LNCaP clone FGC (cell line): ENCODE measurements at regions not wholly inside any gene's neighbourhood (a gene's known extent, or its start where the extent isn't known, plus 50 kb on each side); places are given as distances from the start of the nearest gene placed in this dataset.
A peak's percentile ranks its signal among the peaks of the same experiment; 100 is the strongest.

ENCODE experiments used
- DNase-seq: peaks from one replicate; pipeline ENCODE4 v3.0.0-alpha.2; 2011; ENCODE audit warnings: low read depth
- H3K4me3 ChIP-seq: 2 replicates; pipeline ENCODE4 v1.5.1; 2011; ENCODE audit warnings: mild to moderate bottlenecking, low read depth, low read length, control low read depth
- TF ChIP-seq, protein P1 (sequence below): IDR thresholded peaks from 2 replicates; pipeline ENCODE4 v1.5.1; 2012; ENCODE audit warnings: mild to moderate bottlenecking; ENCODE audit not compliant: control insufficient read depth, insufficient read depth; ENCODE audit errors: extremely low read depth

GRCh38 chr18:43797347-43797746 is 520.1 kb upstream of the SYT4 start:
- DNase-seq = peak; percentile 89
- TF ChIP-seq, protein P1, sequence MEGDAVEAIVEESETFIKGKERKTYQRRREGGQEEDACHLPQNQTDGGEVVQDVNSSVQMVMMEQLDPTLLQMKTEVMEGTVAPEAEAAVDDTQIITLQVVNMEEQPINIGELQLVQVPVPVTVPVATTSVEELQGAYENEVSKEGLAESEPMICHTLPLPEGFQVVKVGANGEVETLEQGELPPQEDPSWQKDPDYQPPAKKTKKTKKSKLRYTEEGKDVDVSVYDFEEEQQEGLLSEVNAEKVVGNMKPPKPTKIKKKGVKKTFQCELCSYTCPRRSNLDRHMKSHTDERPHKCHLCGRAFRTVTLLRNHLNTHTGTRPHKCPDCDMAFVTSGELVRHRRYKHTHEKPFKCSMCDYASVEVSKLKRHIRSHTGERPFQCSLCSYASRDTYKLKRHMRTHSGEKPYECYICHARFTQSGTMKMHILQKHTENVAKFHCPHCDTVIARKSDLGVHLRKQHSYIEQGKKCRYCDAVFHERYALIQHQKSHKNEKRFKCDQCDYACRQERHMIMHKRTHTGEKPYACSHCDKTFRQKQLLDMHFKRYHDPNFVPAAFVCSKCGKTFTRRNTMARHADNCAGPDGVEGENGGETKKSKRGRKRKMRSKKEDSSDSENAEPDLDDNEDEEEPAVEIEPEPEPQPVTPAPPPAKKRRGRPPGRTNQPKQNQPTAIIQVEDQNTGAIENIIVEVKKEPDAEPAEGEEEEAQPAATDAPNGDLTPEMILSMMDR = no peak
- H3K4me3 ChIP-seq = no peak overlapping the region

DNA sequence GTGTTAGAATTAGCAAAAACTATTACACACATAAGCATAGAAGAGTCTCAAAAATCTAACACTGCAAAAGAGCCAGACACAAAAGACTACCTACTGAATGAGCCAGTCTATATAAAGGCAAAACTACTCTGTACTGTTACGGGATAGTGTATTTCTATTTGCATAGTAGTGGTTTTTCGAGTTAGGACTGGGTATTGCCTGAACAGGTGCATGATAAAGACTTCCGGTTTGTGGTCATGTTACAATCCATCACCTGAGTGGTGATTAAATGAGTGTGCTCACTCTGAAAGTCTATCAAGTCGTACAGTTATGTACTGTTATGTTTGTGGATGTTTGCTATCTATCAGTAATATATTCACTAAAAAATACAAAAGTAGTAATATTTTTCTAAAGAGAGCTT is 523.3 kb upstream of the SYT4 start:
- no peak for DNase-seq

DNA sequence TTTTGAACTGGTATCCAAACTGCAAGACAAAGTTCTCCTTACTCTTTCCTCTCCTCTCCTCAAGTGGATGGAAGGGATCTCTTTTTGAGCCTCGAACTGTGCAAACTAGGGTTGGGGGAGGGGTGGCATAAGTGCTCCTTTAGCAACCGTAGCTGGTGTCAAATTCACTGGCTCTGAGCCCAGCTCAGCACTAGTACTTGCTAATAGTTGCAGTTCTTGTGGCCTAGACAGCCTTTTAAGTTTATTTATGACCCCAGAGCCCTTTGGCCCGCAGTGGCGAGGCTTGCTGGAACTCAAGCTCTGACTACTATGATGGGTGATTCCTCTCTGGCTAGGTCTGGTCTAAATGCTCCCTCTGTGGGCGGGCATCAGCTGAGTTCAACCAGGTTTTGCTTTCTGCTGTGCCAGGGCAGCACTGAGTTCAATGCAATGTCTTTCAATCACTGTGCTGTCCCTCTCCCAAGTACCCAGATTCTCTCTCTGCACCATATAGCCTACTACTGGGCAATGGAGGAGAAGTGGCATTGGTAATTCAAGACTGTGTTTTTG is 528.4 kb upstream of the SYT4 start:
- no peak for DNase-seq
- TF ChIP-seq, protein P1 = no peak

More for the DNA sequence above, 523.3 kb upstream of the SYT4 start:
- TF ChIP-seq, protein P1 = no peak
- no peak overlapping the region for H3K4me3 ChIP-seq

DNA sequence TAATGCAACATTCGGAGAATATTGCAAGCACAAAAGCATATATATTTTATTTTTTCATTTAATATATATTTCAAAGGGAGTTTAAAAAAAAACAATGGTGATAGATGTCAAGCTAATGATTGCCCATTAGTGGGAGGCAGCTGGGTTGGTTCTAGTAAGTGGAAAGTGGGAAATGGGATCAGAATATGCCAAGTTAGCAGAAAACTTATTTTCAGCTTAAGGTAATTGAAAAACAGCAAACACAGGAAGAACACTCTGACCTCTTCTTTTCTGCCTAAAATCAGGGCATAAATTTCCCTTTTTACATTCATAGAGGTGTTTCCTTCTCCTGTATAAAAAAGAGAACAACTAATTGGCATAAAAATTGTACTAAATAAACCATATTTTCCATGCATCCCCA is 535.3 kb upstream of the SYT4 start:
- no peak for DNase-seq
- TF ChIP-seq, protein P1 = no peak
- H3K4me3 ChIP-seq = no peak overlapping the region

More for the DNA sequence above, 528.4 kb upstream of the SYT4 start:
- H3K4me3 ChIP-seq = no peak overlapping the region

DNA sequence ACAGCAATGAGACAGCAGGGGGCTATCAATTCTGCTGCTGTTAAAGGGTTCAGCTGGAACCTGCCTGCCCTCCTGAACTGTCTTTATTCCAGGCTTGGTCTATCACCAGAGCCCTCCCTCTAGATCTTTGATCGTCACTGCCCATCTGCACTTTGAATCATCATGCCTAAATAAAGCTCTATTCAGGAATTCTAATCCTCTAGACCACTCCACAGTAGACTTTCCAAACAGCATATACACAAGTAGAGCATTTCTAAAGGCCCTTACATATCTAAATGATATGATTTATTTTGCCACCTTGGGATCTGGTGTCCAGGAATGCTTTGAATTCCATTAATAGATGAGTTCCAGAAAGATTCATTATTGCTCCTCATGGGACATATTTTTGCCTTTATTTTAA is 542.1 kb upstream of the SYT4 start:
- TF ChIP-seq, protein P1 = no peak
- no peak for DNase-seq

DNA sequence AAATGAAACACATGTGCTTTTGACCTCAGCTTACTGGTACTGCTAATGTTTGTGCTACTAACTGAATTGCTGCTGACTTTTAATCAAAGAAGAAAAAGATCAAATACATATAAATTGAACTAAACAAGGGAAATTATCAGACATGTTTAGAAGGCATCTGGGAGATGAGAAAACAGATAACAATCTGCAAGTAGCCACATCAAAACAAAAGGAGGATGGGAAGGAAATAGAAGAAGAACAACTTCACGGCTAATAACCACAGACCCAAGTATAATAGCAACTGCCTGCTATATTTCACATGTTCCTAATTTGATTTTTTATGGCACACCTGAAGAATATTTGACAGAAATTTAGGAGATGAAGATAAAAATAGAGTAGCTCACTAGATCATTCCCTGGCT is 542.6 kb upstream of the SYT4 start:
- no peak overlapping the region for H3K4me3 ChIP-seq
- TF ChIP-seq, protein P1 = no peak
- no peak for DNase-seq

More for the DNA sequence above, 542.1 kb upstream of the SYT4 start:
- H3K4me3 ChIP-seq = no peak overlapping the region

DNA sequence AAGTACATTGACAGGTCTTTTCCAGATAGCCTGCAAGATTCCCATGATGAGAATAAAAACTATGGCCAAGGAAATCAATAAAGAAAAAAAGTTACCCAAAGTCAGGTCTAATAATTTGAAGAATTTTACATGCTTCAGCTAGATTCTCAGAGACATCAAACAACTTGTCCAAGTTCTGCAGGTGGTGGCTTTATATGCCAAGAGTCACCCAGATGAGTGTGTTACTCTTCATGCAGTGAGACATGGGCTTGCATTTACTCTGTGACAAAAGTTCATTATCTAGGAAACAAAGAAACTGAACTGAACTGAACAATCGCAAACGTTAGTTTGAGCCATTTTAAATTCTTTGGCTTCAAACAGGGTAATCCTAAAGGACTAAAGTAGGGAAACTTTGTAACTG is 548.5 kb upstream of the SYT4 start:
- no peak for DNase-seq
- TF ChIP-seq, protein P1 = no peak
- no peak overlapping the region for H3K4me3 ChIP-seq
